WTC11 (cell line): ENCODE measurements at regions not wholly inside any gene's neighbourhood (a gene's known extent, or its start where the extent isn't known, plus 50 kb on each side); places are given as distances from the start of the nearest gene placed in this dataset.

Experiments used
- ATAC-seq: fragments of 200-7000 bp; cut with Tn5 transposase; 2 replicates; pipeline ENCODE4 v1.10.0; 2021; ENCODE audit warnings: mild to moderate bottlenecking, moderate library complexity
- CTCF ChIA-PET: fragments of 300-600 bp; sonication (Branson Sonifier 250); formaldehyde crosslinking; loops from one replicate; lab custom pipeline; 2021; ENCODE audit warnings: antibody characterized with exemption; lab: Charles Lee
- POLR2A ChIA-PET: fragments of 350-600 bp; sonication (Branson Sonifier 250); formaldehyde crosslinking; loops from one replicate; lab custom pipeline; 2021; ENCODE audit warnings: antibody characterized with exemption; lab: Charles Lee
- DNase-seq: peaks from one replicate; pipeline ENCODE4 v3.0.0; 2021; ENCODE audit warnings: low spot score
- H3K27ac Mint-ChIP-seq: 2 replicates; pipeline ENCODE4 v1.8.0; 2021; ENCODE audit warnings: mixed read lengths
- H3K27me3 Mint-ChIP-seq: 2 replicates; pipeline ENCODE4 v1.8.0; 2021; ENCODE audit warnings: low read depth, mild to moderate bottlenecking, moderate library complexity, mixed read lengths
- H3K36me3 Mint-ChIP-seq: 2 replicates; pipeline ENCODE4 v1.8.0; 2021; ENCODE audit warnings: mixed read lengths
- H3K4me1 Mint-ChIP-seq: 2 replicates; pipeline ENCODE4 v1.8.0; 2022; ENCODE audit warnings: mixed read lengths
- H3K4me3 Mint-ChIP-seq: 2 replicates; pipeline ENCODE4 v1.8.0; 2021; ENCODE audit warnings: mild to moderate bottlenecking, moderate library complexity, mixed read lengths
- H3K9me3 Mint-ChIP-seq: 2 replicates; pipeline ENCODE4 v1.8.0; 2021; ENCODE audit warnings: mixed read lengths
- AR ChIP-seq: fragments of 250-450 bp; sonication (Bioruptor Pico); IDR thresholded peaks from 2 replicates; pipeline ENCODE4 v1.9.0; 2021; ENCODE audit warnings: mild to moderate bottlenecking
- ATF2 ChIP-seq: sonication (generic); formaldehyde crosslinking; IDR thresholded peaks from 2 replicates; pipeline ENCODE4 v1.8.1; 2022; ENCODE audit warnings: low read depth, missing genetic modification reagents, borderline replicate concordance
- CBFB ChIP-seq: sonication (generic); formaldehyde crosslinking; IDR thresholded peaks from 2 replicates; pipeline ENCODE4 v1.8.1; 2022; ENCODE audit warnings: mild to moderate bottlenecking, low read depth, missing genetic modification reagents
- CDX4 ChIP-seq: fragments of 250-450 bp; sonication (Bioruptor Pico); IDR thresholded peaks from 2 replicates; pipeline ENCODE4 v1.9.0; 2021; ENCODE audit warnings: moderate library complexity, mild to moderate bottlenecking, inconsistent platforms, borderline replicate concordance
- E2F1 ChIP-seq: sonication (generic); formaldehyde crosslinking; IDR thresholded peaks from 2 replicates; pipeline ENCODE4 v1.8.0; 2022; ENCODE audit warnings: mild to moderate bottlenecking, missing genetic modification reagents
- FOXP4 ChIP-seq: sonication (generic); formaldehyde crosslinking; IDR thresholded peaks from 2 replicates; pipeline ENCODE4 v1.8.0; 2022; ENCODE audit warnings: mild to moderate bottlenecking, missing genetic modification reagents
- IRF2 ChIP-seq: sonication (generic); formaldehyde crosslinking; IDR thresholded peaks from 2 replicates; pipeline ENCODE4 v1.8.0; 2022; ENCODE audit warnings: low read depth, missing genetic modification reagents, borderline replicate concordance
- NFYB ChIP-seq: sonication (generic); formaldehyde crosslinking; conservative IDR thresholded peaks from 2 replicates; pipeline ENCODE4 v1.8.0; 2022; ENCODE audit warnings: low read depth, missing genetic modification reagents
- NR2C2 ChIP-seq: sonication (generic); formaldehyde crosslinking; IDR thresholded peaks from 2 replicates; pipeline ENCODE4 v1.8.0; 2022; ENCODE audit warnings: mild to moderate bottlenecking, missing genetic modification reagents
- PRRX2 ChIP-seq: fragments of 250-450 bp; sonication (Bioruptor Pico); IDR thresholded peaks from 2 replicates; pipeline ENCODE4 v1.8.0; 2021; ENCODE audit warnings: mild to moderate bottlenecking
- RELA ChIP-seq: sonication (generic); formaldehyde crosslinking; IDR thresholded peaks from 2 replicates; pipeline ENCODE4 v1.8.1; 2022; ENCODE audit warnings: missing genetic modification reagents, mild to moderate bottlenecking, borderline replicate concordance
- SP1 ChIP-seq: sonication (generic); formaldehyde crosslinking; conservative IDR thresholded peaks from 2 replicates; pipeline ENCODE4 v1.8.1; 2022; ENCODE audit warnings: missing genetic modification reagents
- TEAD1 ChIP-seq: sonication (generic); formaldehyde crosslinking; IDR thresholded peaks from 2 replicates; pipeline ENCODE4 v1.8.0; 2022; ENCODE audit warnings: mild to moderate bottlenecking, missing genetic modification reagents
- TEAD4 ChIP-seq: sonication (generic); formaldehyde crosslinking; IDR thresholded peaks from 2 replicates; pipeline ENCODE4 v1.8.0; 2022; ENCODE audit warnings: mild to moderate bottlenecking, missing genetic modification reagents
- ZBTB43 ChIP-seq: sonication (generic); formaldehyde crosslinking; IDR thresholded peaks from 2 replicates; pipeline ENCODE4 v1.8.1; 2023; ENCODE audit warnings: mild to moderate bottlenecking, missing genetic modification reagents

- no peak for TF ChIP-seq ZBTB43 (CRISPR knock-in tag)
Measured at GRCh38 chr9:7937761-7938491, 138.3 kb upstream of the DMAC1 start (continued).

- Mint-ChIP-seq H3K27ac (no peak overlapping the region), H3K27me3 (no peaks in the 10 kb centered on the region), H3K36me3 (peaks cover 2% of the 10 kb centered on the region; the same call in 1 of the 2 replicates), H3K4me3 (no peak overlapping the region)
- ChIA-PET POLR2A (no interaction called here), CTCF (no interaction called here)
- no peak for ATAC-seq
- TF ChIP-seq IRF2 (no peak), SP1 (CRISPR knock-in tag) (no peak), E2F1 (no peak), PRRX2 (CRISPR knock-in tag) (no peak), NFYB (no peak), TEAD1 (CRISPR knock-in tag) (no peak)
- TF ChIP-seq, all 79 proteins: peak for 0
- Mint-ChIP-seq H3K9me3 (peaks cover 17% of the 10 kb centered on the region), H3K4me1 (peaks cover 8% of the 10 kb centered on the region)
- DNase-seq: no peak
Measured at GRCh38 chr9:7936996-7937395, 137.4 kb upstream of the DMAC1 start.

DNA sequence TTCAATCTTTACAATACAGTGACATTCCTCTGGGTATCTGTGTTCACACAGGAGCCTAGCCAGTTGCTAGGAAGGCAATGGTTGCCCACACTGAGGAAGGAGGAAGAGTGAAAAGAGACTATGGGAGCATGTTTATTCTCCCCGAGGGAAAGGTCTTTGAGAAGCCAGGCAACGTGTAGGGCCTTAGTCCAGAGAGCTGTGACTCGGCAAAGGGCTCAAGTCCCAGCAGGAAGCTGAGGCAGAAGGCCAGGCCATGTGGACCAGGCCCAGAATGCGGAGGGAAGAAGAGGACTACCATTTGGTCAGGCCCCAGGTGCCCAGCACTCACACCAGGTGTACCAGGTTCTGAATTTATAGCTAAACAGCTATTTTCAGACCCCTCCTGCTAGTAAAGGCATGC lies 136.6 kb upstream of the DMAC1 start:
- ChIA-PET CTCF (no interaction called here), POLR2A (no interaction called here)
- H3K27ac Mint-ChIP-seq: peak overlapping the region; percentile 66
- H3K27me3 Mint-ChIP-seq: no peaks in the 10 kb centered on the region
- DNase-seq (no peak), ATAC-seq (peak; percentile 65)
- no peak overlapping the region for H3K4me3 Mint-ChIP-seq
- peaks cover 2% of the 10 kb centered on the region; the same call in 1 of the 2 replicates for H3K36me3 Mint-ChIP-seq
- TF ChIP-seq FOXP4 (CRISPR knock-in tag) (no peak), TEAD4 (CRISPR knock-in tag) (no peak), ZBTB43 (CRISPR knock-in tag) (no peak), RELA (CRISPR knock-in tag) (no peak), CDX4 (no peak), E2F1 (no peak), NR2C2 (CRISPR knock-in tag) (no peak), CBFB (CRISPR knock-in tag) (no peak), ATF2 (no peak), AR (CRISPR knock-in tag) (no peak)
- peaks cover 8% of the 10 kb centered on the region for H3K4me1 Mint-ChIP-seq
- H3K9me3 Mint-ChIP-seq: peaks cover 17% of the 10 kb centered on the region
